Gastroesophageal sphincter (tissue), 4 donors: ENCODE measurements at regions not wholly inside any gene's neighbourhood (a gene's known extent, or its start where the extent isn't known, plus 50 kb on each side); places are given as distances from the start of the nearest gene placed in this dataset.

Experiments used
- ATAC-seq: fragments of 150-250 bp; one replicate; pipeline ENCODE4 v1.9.1; 2016; ENCODE audit warnings: mild to moderate bottlenecking, moderate library complexity
- H3K27ac ChIP-seq, 4 donors: fragments of 200-600 bp; sonication (generic) in 3 of 4; 1 replicate in 3 of 4; 2 replicates in 1 of 4; pipeline ENCODE4 v1.5.1; 2016 to 2019
- H3K27me3 ChIP-seq: fragments of 200-600 bp; sonication (generic); one replicate; pipeline ENCODE4 v1.5.1; 2019
- H3K36me3 ChIP-seq, 2 donors: fragments of 200-600 bp; sonication (generic); one replicate each; pipeline ENCODE4 v1.5.1; 2019; ENCODE audit warnings: control low read depth in 1 of 2
- H3K4me1 ChIP-seq, 3 donors: fragments of 200-600 bp; sonication (generic); 1 replicate in 2 of 3; 2 replicates in 1 of 3; pipeline ENCODE4 v1.5.1; 2016 to 2019; ENCODE audit warnings: control low read depth in 2 of 3
- H3K4me3 ChIP-seq, 2 donors: fragments of 200-600 bp; sonication (generic); one replicate each; pipeline ENCODE4 v1.5.1; 2019; ENCODE audit warnings: mild to moderate bottlenecking in 1 of 2, moderate library complexity in 1 of 2
- H3K9me3 ChIP-seq, 3 donors: fragments of 200-600 bp; sonication (generic); one replicate each; pipeline ENCODE4 v1.5.1; 2017 to 2019; ENCODE audit warnings: control low read depth in 2 of 3
- CTCF ChIP-seq, 4 experiments: fragments of 200-600 bp in 2 of 4; fragments of 450-650 bp in 2 of 4; sonication (generic) in 1 of 4; IDR thresholded peaks; one replicate each; pipeline ENCODE4 v1.5.1; 2017 to 2019; ENCODE audit warnings: antibody characterized with exemption in 4 of 4, mild to moderate bottlenecking in 2 of 4, moderate library complexity in 2 of 4
- EP300 ChIP-seq: sonication (generic); formaldehyde crosslinking; IDR thresholded peaks from one replicate; pipeline ENCODE4 v1.6.1; 2017; ENCODE audit warnings: antibody characterized with exemption, mild to moderate bottlenecking
- POLR2A ChIP-seq, 2 donors: fragments of 450-650 bp; IDR thresholded peaks; one replicate each; pipeline ENCODE4 v1.6.1; 2017; ENCODE audit warnings: antibody characterized with exemption in 2 of 2, mild to moderate bottlenecking in 2 of 2, moderate library complexity in 1 of 2
- POLR2AphosphoS5 ChIP-seq: sonication (generic); formaldehyde crosslinking; IDR thresholded peaks from one replicate; pipeline ENCODE4 v1.6.1; 2017; ENCODE audit warnings: antibody characterized with exemption
- WGBS, 2 donors: methylation state at CpG; one replicate each; pipeline ENCODE4 v1.1.5; 2018; ENCODE audit warnings: low coverage in 1 of 2; 5-methylcytosine and 5-hydroxymethylcytosine counted together

GRCh38 chr11:101211407-101211975, 81.9 kb upstream of the PGR start:
- 81% methylated on average over 3 of the region's 3 CpGs; no CpG with 5 or more reads in 1 of the 2 donors for WGBS, 2 donors
- H3K9me3 ChIP-seq = peaks cover 0 to 20% (median 0%) of the 10 kb centered on the region in 3 donors
- TF ChIP-seq POLR2A (IDR thresholded peaks at IDR 0.05) (no peak), EP300 (no peak), CTCF (IDR thresholded peaks at IDR 0.05) (no peak), POLR2AphosphoS5 (no peak)
- ATAC-seq = no peak
- no peak overlapping the region for H3K4me3 ChIP-seq
- H3K27me3 ChIP-seq = no peaks in the 10 kb centered on the region
- no peaks in the 10 kb centered on the region for H3K4me1 ChIP-seq
- no peak overlapping the region for H3K27ac ChIP-seq
- no peaks in the 10 kb centered on the region for H3K36me3 ChIP-seq

GRCh38 chr11:101202614-101203013, 73.0 kb upstream of the PGR start:
- Histone ChIP-seq H3K9me3 (peaks cover 0 to 22% (median 0%) of the 10 kb centered on the region in 3 donors), H3K4me3 (no peak overlapping the region), H3K4me1 (no peaks in the 10 kb centered on the region), H3K27me3 (no peaks in the 10 kb centered on the region), H3K27ac (no peak overlapping the region), H3K36me3 (no peaks in the 10 kb centered on the region)
- no peak for ATAC-seq
- TF ChIP-seq CTCF (IDR thresholded peaks at IDR 0.05) (no peak), POLR2A (IDR thresholded peaks at IDR 0.05) (no peak), EP300 (no peak), POLR2AphosphoS5 (no peak)

GRCh38 chr11:101199416-101199815, 69.8 kb upstream of the PGR start:
- ATAC-seq = no peak
- Histone ChIP-seq H3K4me3 (no peak overlapping the region), H3K9me3 (peaks cover 0 to 5% (median 0%) of the 10 kb centered on the region in 3 donors), H3K27me3 (no peaks in the 10 kb centered on the region), H3K27ac (no peak overlapping the region), H3K4me1 (no peaks in the 10 kb centered on the region), H3K36me3 (no peaks in the 10 kb centered on the region)
- TF ChIP-seq POLR2AphosphoS5 (no peak), CTCF (IDR thresholded peaks at IDR 0.05) (no peak), POLR2A (IDR thresholded peaks at IDR 0.05) (no peak), EP300 (no peak)
- WGBS, 2 donors = 65 to 67% methylated on average over 2 of the region's 2 CpGs

GRCh38 chr11:101195294-101195693, 65.7 kb upstream of the PGR start:
- H3K4me3 ChIP-seq = no peak overlapping the region
- H3K4me1 ChIP-seq = no peaks in the 10 kb centered on the region
- no peak for TF ChIP-seq EP300
- no peak for TF ChIP-seq CTCF (IDR thresholded peaks at IDR 0.05)
- no peak for TF ChIP-seq POLR2AphosphoS5
- TF ChIP-seq POLR2A (IDR thresholded peaks at IDR 0.05) = no peak
- no peak overlapping the region for H3K27ac ChIP-seq
- no peaks in the 10 kb centered on the region for H3K27me3 ChIP-seq
- 44 to 78% methylated on average over 2 of the region's 2 CpGs for WGBS, 2 donors
- no peaks in the 10 kb centered on the region for H3K9me3 ChIP-seq
- no peak for ATAC-seq
- H3K36me3 ChIP-seq = no peaks in the 10 kb centered on the region

- peak overlapping the region in 2 of 4 donors; percentile 20 to 27 for H3K27ac ChIP-seq
- TF ChIP-seq CTCF (IDR thresholded peaks at IDR 0.05) = no peak
- no peak for TF ChIP-seq POLR2A (IDR thresholded peaks at IDR 0.05)
- TF ChIP-seq POLR2AphosphoS5 = no peak
- no peak for TF ChIP-seq EP300
These were observed 59.2 kb upstream of the PGR start for GRCh38 chr11:101188801-101189200.

More at GRCh38 chr11:101188801-101189200, 59.2 kb upstream of the PGR start:
- ATAC-seq = no peak
- Histone ChIP-seq H3K9me3 (no peaks in the 10 kb centered on the region), H3K4me1 (peaks cover 0 to 25% (median 0%) of the 10 kb centered on the region in 3 donors), H3K4me3 (no peak overlapping the region), H3K27me3 (no peaks in the 10 kb centered on the region), H3K36me3 (no peaks in the 10 kb centered on the region)
- 58 to 63% methylated on average over 2 of the region's 2 CpGs for WGBS, 2 donors
